AG04449 (cell line): ENCODE measurements at regions not wholly inside any gene's neighbourhood (a gene's known extent, or its start where the extent isn't known, plus 50 kb on each side); places are given as distances from the start of the nearest gene placed in this dataset.
A peak's percentile ranks its signal among the peaks of the same experiment; 100 is the strongest.

Experiments
- CTCF ChIA-PET: fragments of 350-600 bp; formaldehyde crosslinking; extraction: SDS; loops from one replicate; lab custom pipeline; 2021; ENCODE audit warnings: antibody characterized with exemption; lab: Yijun Ruan, JAX
- POLR2A ChIA-PET: fragments of 400-600, 350-600 bp; formaldehyde crosslinking; extraction: SDS; loops from one replicate; lab custom pipeline; 2020; ENCODE audit warnings: antibody characterized with exemption, inconsistent platforms; lab: Yijun Ruan, JAX
- DNase-seq: peaks from one replicate; pipeline ENCODE4 v3.0.0-alpha.2; 2010; ENCODE audit warnings: low read depth, low spot score
- H3K4me3 ChIP-seq: 2 replicates; pipeline ENCODE4 v1.5.1; 2011; ENCODE audit warnings: low read depth, mild to moderate bottlenecking, control low read depth, low read length
- TF ChIP-seq, protein P1 (sequence below): IDR thresholded peaks from one replicate; pipeline ENCODE4 v1.5.1; 2011; ENCODE audit warnings: mild to moderate bottlenecking, moderate library complexity, low read length, control low read depth, inconsistent platforms; ENCODE audit not compliant: insufficient read depth; ENCODE audit errors: missing control alignments

GRCh38 chr12:42756841-42757623 lies 167.5 kb upstream of the PRICKLE1 start:
- no peak overlapping the region for H3K4me3 ChIP-seq
- peak; percentile 67 for DNase-seq
- POLR2A ChIA-PET = interaction anchor here (1.2 kb wide), 1 partner anchor 33 kb away, joined by 3 read pairs; no protein-coding TSS in a partner anchor
- CTCF ChIA-PET = interaction anchor here (1.1 kb wide), 1 partner anchor 15 kb away, joined by 3 read pairs; no protein-coding TSS in a partner anchor
- TF ChIP-seq, protein P1, sequence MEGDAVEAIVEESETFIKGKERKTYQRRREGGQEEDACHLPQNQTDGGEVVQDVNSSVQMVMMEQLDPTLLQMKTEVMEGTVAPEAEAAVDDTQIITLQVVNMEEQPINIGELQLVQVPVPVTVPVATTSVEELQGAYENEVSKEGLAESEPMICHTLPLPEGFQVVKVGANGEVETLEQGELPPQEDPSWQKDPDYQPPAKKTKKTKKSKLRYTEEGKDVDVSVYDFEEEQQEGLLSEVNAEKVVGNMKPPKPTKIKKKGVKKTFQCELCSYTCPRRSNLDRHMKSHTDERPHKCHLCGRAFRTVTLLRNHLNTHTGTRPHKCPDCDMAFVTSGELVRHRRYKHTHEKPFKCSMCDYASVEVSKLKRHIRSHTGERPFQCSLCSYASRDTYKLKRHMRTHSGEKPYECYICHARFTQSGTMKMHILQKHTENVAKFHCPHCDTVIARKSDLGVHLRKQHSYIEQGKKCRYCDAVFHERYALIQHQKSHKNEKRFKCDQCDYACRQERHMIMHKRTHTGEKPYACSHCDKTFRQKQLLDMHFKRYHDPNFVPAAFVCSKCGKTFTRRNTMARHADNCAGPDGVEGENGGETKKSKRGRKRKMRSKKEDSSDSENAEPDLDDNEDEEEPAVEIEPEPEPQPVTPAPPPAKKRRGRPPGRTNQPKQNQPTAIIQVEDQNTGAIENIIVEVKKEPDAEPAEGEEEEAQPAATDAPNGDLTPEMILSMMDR = no peak

DNA sequence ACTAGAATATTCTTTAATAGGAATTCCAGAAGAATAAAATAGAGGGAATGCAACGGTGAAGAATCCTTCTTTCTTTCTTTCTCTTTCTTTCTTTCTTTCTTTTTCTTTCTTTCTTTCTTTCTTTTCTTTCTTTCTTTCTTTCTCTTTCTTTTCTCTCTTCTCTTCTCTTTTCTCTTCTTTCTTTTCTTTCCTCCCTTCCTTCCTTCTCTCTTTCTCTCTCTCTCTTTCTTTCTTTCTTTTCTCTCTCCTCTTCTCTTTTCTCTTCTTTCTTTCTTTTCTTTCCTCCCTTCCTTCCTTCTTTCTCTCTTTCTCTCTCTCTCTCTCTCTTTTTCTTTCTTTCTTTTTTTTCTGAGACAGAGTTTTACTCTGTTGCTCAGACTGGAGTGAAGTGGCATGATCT lies 160.8 kb upstream of the PRICKLE1 start:
- DNase-seq = no peak
- CTCF ChIA-PET = no interaction called here
- H3K4me3 ChIP-seq = no peak overlapping the region
- TF ChIP-seq, protein P1 = no peak
- POLR2A ChIA-PET = no interaction called here

DNA sequence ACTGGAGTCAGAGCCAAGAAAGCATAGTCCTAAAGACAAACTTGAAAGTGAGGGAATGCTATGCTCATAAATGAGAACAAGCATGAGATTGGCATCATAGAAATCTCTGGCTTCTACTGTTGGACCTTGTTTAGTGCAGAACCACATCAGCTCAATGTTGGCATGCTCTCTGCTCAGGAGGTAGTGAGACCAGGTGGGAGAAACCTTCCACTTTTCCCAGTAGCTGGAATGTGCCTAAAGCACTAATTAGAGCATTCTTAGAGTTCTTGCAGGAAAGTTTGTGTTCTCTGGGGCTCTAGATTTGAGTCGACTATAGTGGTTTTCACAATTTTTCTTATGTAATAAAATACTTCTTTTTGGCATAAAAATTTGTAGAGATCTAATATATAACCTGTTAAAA lies 159.7 kb upstream of the PRICKLE1 start:
- CTCF ChIA-PET = no interaction called here
- POLR2A ChIA-PET = no interaction called here
- no peak for DNase-seq
- TF ChIP-seq, protein P1 = no peak
- no peak overlapping the region for H3K4me3 ChIP-seq

GRCh38 chr12:42744539-42745182 lies 155.1 kb upstream of the PRICKLE1 start:
- DNase-seq = no peak
- TF ChIP-seq, protein P1 = no peak
- ChIA-PET CTCF (interaction anchor here (1.1 to 1.2 kb wide), 2 partner anchors 10 to 261 kb away, joined by 3 read pairs; no protein-coding TSS in a partner anchor), POLR2A (no interaction called here)
- no peak overlapping the region for H3K4me3 ChIP-seq

GRCh38 chr12:42742716-42743115 lies 153.2 kb upstream of the PRICKLE1 start:
- CTCF ChIA-PET = no interaction called here
- TF ChIP-seq, protein P1 = no peak
- POLR2A ChIA-PET = no interaction called here
- no peak overlapping the region for H3K4me3 ChIP-seq
- DNase-seq = no peak
